Neural cell (in vitro differentiated cells): ENCODE measurements at regions not wholly inside any gene's neighbourhood (a gene's known extent, or its start where the extent isn't known, plus 50 kb on each side); places are given as distances from the start of the nearest gene placed in this dataset.

Source experiments
- H2AFZ ChIP-seq: fragments of 200-600, 300-800 bp; sonication (generic), shearing (Covaris generic); 2 replicates; pipeline ENCODE4 v1.6.0; 2014; ENCODE audit warnings: low read depth, mild to moderate bottlenecking, antibody characterized with exemption, low read length, moderate library complexity
- H3F3A ChIP-seq: fragments of 200-600 bp; shearing (Covaris generic); 2 replicates; pipeline ENCODE4 v1.6.1; 2016; ENCODE audit warnings: mild to moderate bottlenecking, moderate library complexity, mixed read lengths, antibody characterized with exemption, low read length; ENCODE audit not compliant: insufficient read depth, poor library complexity, severe bottlenecking
- H3K27ac ChIP-seq: fragments of 200-600, 300-800 bp; sonication (generic), shearing (Covaris generic); 2 replicates; pipeline ENCODE4 v1.5.1; 2014; ENCODE audit warnings: mild to moderate bottlenecking, low read length, moderate library complexity
- H3K27me3 ChIP-seq: fragments of 300-800, 200-600 bp; sonication (generic), shearing (Covaris generic); 2 replicates; pipeline ENCODE4 v1.6.0; 2014; ENCODE audit warnings: mild to moderate bottlenecking, low read depth, low read length, moderate library complexity; ENCODE audit not compliant: insufficient read depth
- H3K36me3 ChIP-seq: fragments of 300-800, 200-600 bp; sonication (generic), shearing (Covaris generic); 2 replicates; pipeline ENCODE4 v1.5.1; 2014; ENCODE audit warnings: mild to moderate bottlenecking, antibody characterized with exemption, low read length, moderate library complexity; ENCODE audit not compliant: insufficient read depth
- H3K4me2 ChIP-seq: fragments of 300-800, 200-600 bp; sonication (generic), shearing (Covaris generic); 2 replicates; pipeline ENCODE4 v1.6.0; 2014; ENCODE audit warnings: mild to moderate bottlenecking, low read length
- H3K4me3 ChIP-seq: fragments of 300-800, 200-600 bp; sonication (generic), shearing (Covaris generic); 2 replicates; pipeline ENCODE4 v1.5.1; 2014; ENCODE audit warnings: mild to moderate bottlenecking, low read length, moderate library complexity
- H3K79me2 ChIP-seq: fragments of 200-600 bp; shearing (Covaris generic); replicated peaks from 2 replicates; pipeline ENCODE4 v1.6.0; 2014; ENCODE audit warnings: mild to moderate bottlenecking, low read length, moderate library complexity; ENCODE audit not compliant: insufficient read depth
- H3K9ac ChIP-seq: fragments of 300-800, 200-600 bp; sonication (generic), shearing (Covaris generic); 2 replicates; pipeline ENCODE4 v1.6.1; 2016; ENCODE audit warnings: mild to moderate bottlenecking, low read length, mixed read lengths
- H3K9me2 ChIP-seq: fragments of 200-600 bp; shearing (Covaris generic); 2 replicates; pipeline ENCODE4 v1.6.1; 2016; ENCODE audit warnings: mild to moderate bottlenecking, low read length, mixed read lengths; ENCODE audit not compliant: insufficient read depth
- H3K9me3 ChIP-seq: fragments of 200-600, 300-800 bp; sonication (generic), shearing (Covaris generic); 2 replicates; pipeline ENCODE4 v1.6.1; 2016; ENCODE audit warnings: mild to moderate bottlenecking, mixed run types, low read length, moderate library complexity, mixed read lengths
- H4K20me1 ChIP-seq: fragments of 200-600 bp; shearing (Covaris generic); 2 replicates; pipeline ENCODE4 v1.6.1; 2016; ENCODE audit warnings: mild to moderate bottlenecking, mixed run types; ENCODE audit not compliant: insufficient read depth
- CTCF ChIP-seq: fragments of 450-650 bp; IDR thresholded peaks from 2 replicates; pipeline ENCODE4 v1.5.1; 2014; ENCODE audit warnings: antibody characterized with exemption, mild to moderate bottlenecking, moderate library complexity; ENCODE audit not compliant: poor library complexity, severe bottlenecking
- EP300 ChIP-seq: fragments of 450-650 bp; conservative IDR thresholded peaks from 2 replicates; pipeline ENCODE4 v1.6.1; 2014; ENCODE audit warnings: antibody characterized with exemption, mild to moderate bottlenecking, moderate library complexity; ENCODE audit not compliant: poor library complexity, severe bottlenecking
- EZH2 ChIP-seq: fragments of 200-600, 300-800 bp; shearing (Covaris generic), sonication (generic); IDR thresholded peaks from 2 replicates; pipeline ENCODE4 v1.6.1; 2014; ENCODE audit warnings: antibody characterized with exemption, low read length, borderline replicate concordance, mild to moderate bottlenecking; ENCODE audit not compliant: insufficient read depth, poor library complexity, severe bottlenecking
- MXI1 ChIP-seq: fragments of 450-650 bp; conservative IDR thresholded peaks from 2 replicates; pipeline ENCODE4 v1.6.1; 2014; ENCODE audit warnings: antibody characterized with exemption, mild to moderate bottlenecking; ENCODE audit not compliant: poor library complexity, severe bottlenecking
- POLR2AphosphoS5 ChIP-seq: IDR thresholded peaks from 2 replicates; pipeline ENCODE4 v1.6.1; 2012
- RAD21 ChIP-seq: fragments of 450-650 bp; conservative IDR thresholded peaks from 2 replicates; pipeline ENCODE4 v1.6.1; 2014; ENCODE audit warnings: antibody characterized with exemption, mild to moderate bottlenecking, moderate library complexity
- REST ChIP-seq: IDR thresholded peaks from 2 replicates; pipeline ENCODE4 v1.6.1; 2012; ENCODE audit warnings: borderline replicate concordance
- TAF1 ChIP-seq: IDR thresholded peaks from 2 replicates; pipeline ENCODE4 v1.6.1; 2012; ENCODE audit warnings: low read depth

GRCh38 chr11:122521626-122522025 lies 133.9 kb upstream of the UBASH3B start:
- no peak overlapping the region for H3K27ac ChIP-seq
- TF ChIP-seq MXI1 (no peak), RAD21 (no peak), EP300 (no peak), CTCF (no peak)
- H3K79me2 ChIP-seq, result no peaks in the 10 kb centered on the region
- H4K20me1 ChIP-seq, result no peaks in the 10 kb centered on the region
- no peak overlapping the region for H3K9ac ChIP-seq
- no peaks in the 10 kb centered on the region for H3K9me2 ChIP-seq
- no peaks in the 10 kb centered on the region for H3K36me3 ChIP-seq
- H3K27me3 ChIP-seq, result peaks cover 25% of the 10 kb centered on the region
- no peak overlapping the region for H3K4me2 ChIP-seq
- no peak overlapping the region for H2AFZ ChIP-seq
- H3F3A ChIP-seq, result no peaks in the 10 kb centered on the region
- H3K9me3 ChIP-seq, result no peaks in the 10 kb centered on the region
- no peak overlapping the region for H3K4me3 ChIP-seq

GRCh38 chr11:122517403-122518379 lies 137.8 kb upstream of the UBASH3B start:
- Histone ChIP-seq H3K4me2 (no peak overlapping the region), H3F3A (no peaks in the 10 kb centered on the region), H3K9ac (no peak overlapping the region), H3K27me3 (peaks cover 23% of the 10 kb centered on the region), H3K27ac (no peak overlapping the region), H3K9me3 (no peaks in the 10 kb centered on the region), H3K4me3 (no peak overlapping the region), H4K20me1 (no peaks in the 10 kb centered on the region), H3K9me2 (no peaks in the 10 kb centered on the region), H3K79me2 (no peaks in the 10 kb centered on the region), H2AFZ (no peak overlapping the region), H3K36me3 (no peaks in the 10 kb centered on the region)
- TF ChIP-seq RAD21, result no peak
- no peak for TF ChIP-seq REST
- no peak for TF ChIP-seq MXI1
- TF ChIP-seq EP300, result no peak
- no peak for TF ChIP-seq POLR2AphosphoS5
- no peak for TF ChIP-seq EZH2
- no peak for TF ChIP-seq TAF1
